COLO668 (cell line): ENCODE measurements at regions not wholly inside any gene's neighbourhood (a gene's known extent, or its start where the extent isn't known, plus 50 kb on each side); places are given as distances from the start of the nearest gene placed in this dataset.
A peak's percentile ranks its signal among the peaks of the same experiment; 100 is the strongest.

Experiments used
- DNase-seq: peaks from one replicate; lab custom pipeline; 2025; ENCODE audit not compliant: unreplicated experiment; lab: John Stamatoyannopoulos, UW

DNA sequence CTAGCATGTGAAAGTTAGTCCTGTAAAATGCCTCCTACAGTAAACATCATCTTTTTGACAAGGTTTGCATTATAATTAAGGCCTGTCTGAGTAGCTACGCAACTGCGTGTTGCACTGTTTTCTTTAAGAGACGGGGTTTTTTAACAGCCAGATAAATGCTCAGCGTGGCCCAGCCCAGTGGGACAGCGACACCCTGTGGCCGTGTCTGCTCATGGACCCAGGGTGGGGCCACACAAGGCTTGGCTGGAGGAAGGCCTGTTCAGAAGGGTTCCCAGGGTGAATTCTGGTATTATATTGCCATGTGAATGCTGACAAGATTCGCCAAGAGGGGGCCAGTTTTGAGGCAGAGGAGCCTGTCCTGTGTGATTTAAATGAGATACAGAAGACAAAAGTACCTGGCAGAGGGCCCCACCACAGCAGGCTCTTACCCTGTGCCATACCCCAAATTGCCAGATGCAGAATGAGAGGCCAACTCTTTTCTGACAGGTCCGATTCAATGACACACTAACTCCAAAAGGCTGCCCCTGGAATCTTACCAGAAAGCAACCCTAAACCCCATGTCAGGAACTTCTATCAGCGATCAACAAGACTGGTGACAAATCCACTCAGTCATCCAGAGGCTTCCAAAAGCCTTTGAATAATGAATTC lies 65.9 kb upstream of the IRX6 start:
- peak; percentile 8 for DNase-seq

DNA sequence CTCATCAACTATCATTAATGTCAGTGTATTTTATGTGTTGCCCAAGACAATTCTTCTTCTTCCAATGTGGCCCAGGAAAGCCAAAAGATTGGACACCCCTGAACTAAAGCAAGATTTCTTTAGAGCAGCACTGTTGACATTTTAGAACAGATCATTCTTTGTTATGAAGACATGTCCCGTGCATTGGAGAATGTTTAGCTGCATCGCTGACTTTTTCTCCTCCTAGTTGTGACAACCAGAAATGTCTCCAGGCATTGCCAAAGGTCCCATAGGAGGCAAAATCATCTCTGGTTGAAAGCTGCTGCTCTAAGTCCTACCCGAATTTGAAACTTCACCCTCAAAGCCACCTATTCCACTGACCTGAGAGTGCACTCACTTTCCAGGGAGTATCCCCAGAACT lies 62.7 kb upstream of the IRX6 start:
- DNase-seq: no peak

DNA sequence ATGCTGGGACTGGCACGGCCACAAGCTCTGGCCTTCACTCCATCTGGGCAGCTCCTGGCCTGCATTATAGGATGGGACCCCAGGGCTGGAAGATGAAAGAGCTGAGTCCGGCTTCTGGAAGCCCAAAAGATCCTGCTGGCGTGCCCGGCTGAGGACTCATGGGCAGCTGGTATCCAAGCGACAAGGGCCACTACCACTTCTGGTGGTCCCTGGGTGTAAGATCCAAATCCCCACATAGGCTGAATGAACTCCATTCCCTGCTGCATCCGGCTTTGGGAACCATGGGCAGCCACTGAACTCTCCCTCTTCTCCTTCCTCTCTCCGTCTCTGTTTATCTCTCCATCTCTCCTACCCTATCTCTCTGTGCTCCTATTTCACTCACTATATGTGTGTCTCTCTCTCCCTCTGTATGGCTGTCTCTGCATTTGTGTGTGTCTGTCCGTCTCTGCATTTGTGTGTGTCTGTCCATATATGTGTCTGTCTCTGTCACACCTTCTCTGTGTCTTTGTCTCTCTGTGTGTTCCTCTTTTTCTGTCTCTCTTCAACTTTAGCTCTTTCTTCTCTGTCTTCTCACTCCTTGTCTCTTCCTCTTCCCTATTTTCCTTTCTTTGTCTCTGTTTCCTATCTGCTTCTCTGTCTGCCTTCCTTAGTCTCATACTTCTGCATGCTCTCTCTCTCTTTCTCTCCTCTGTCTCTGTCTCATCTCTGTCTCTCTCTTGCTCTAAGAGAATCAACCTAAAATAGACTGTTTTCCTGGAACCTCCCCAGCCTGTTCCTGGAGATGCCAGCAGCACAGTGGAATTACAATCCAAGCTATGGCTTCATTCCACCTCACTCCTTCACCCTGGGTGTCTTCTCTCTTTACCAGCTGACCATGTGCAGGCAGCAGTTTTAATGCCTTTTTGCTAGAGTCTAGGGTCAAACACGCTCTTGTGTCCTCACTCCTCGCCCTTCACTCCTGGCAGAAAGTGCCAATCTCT lies 60.4 kb upstream of the IRX6 start:
- DNase-seq: no peak

DNA sequence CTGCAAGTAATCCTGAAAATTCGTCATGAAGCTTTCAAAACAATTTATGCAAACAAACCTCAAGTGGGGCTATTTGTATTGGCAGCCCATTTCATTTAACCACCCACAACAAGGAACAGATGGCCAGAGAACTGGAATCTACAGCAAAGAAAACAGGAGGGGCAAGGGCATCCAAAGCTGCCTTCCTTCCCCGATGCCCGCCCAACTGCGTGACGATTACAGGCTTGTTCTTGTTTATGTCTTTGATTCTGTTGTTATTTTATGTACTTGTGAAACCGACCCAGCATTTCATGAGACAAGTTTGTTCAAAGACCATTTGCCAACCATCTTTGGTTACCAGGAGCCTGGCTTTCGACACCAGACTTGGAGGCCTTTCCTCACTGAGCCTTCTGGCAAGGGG lies 59.1 kb upstream of the IRX6 start:
- no peak for DNase-seq

DNA sequence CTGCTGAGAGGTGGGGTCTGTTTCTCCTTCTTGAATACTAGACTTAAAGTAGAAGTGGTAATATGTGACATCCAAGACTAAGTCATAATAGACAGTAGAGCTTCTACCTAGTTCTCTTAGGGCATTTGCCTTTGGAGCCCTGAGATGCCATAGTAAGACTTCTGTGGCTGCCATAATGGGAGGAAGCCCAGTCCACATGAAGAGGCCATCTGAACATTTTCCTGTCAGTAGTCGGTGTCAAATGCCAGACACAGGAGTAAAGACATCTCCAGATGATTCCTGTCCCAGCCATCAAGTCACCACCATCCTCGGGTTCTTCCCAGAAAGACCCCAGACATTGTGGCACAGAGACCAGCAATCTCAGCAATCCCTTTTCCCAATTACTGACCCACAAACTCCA lies 58.1 kb upstream of the IRX6 start:
- DNase-seq: no peak

DNA sequence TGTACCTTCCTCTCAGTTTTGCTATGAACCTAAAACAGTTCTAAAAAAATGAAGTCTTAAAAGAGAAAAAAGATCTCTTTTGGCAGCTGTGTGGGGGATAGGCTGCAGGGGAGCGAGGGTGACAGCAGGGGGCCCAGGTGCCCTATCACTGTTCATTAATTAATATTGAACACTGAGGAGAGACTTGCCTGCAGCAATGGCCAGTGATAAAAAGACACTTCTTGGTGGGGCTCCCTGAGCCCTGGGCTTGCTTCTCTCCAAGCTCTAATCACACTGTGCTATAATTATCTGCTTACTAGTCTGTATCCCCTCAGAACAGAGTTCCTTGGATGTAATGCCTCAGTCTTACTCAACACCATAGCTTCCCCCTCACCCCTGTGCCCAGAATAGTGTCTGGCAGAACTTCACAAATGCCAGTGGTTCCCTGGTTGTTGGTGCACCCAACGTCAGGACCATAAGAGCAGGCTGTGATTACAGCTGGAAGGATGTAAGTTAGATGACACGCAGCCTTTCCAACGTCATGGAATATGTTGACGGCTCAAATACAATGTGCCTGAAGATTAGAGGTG lies 52.0 kb upstream of the IRX6 start:
- DNase-seq: no peak

DNA sequence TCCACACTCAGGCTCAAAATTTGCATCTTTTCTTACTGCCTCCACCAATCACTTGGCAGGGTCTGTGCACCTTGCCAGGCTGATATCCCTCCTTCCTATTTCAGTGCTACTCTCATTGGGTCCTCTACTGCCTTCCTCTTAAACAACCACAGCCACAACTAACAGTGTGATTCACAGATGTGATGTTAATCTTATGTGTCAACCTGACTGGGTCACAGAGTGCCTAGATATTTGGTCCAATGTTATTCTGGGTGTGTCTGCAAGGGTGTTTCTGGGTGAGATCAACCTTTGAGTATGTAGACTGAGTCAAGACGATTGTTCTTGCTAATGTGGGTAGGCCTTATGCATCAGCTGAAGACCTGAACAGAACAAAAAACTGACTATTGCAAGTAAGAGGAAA lies 51.3 kb upstream of the IRX6 start:
- DNase-seq: no peak

DNA sequence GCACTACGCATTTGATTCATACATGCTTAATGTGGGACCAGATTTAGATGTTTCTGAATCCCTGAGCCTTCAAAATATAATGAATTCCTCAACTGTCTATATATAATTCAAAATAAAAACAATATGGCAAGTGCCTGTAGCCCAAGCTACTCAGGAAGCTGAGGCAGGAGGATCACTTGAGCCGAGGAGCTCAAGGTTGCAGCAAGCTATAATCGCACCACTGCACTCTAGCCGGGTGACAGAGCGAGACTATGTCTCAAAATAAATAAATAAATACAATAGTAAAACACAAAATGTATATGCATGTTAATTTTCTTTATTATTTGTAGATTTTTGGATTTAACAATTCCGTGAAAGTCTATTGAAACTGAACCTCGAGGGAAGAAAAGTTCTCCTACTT lies 50.6 kb upstream of the IRX6 start:
- no peak for DNase-seq

DNA sequence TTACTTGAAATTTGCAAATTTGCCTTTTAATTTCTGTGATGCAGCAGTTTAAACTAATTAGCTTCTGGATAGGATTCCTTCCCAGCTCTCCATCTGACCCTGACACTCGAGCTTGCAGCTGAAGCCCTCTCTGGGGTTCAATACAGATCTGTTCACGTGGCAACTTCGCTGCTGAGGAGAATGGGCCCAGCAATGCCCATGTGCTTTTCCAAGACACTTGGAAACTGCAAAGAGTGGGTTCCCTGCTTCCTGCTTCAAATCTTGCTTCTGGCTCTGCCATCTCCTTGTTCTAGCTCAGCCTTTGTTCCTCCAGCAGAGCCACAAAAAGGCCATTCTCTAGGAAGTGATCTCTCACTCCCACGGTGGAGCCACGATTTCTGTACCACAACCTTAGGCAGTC lies 50.0 kb upstream of the IRX6 start:
- no peak for DNase-seq
